ENCODE measurements at regions not wholly inside any gene's neighbourhood (a gene's known extent, or its start where the extent isn't known, plus 50 kb on each side); places are given as distances from the start of the nearest gene placed in this dataset.
"Not testable (repeated sequence)": the region's sequence is repeated elsewhere in the genome, so short reads cannot be mapped to it uniquely, and the experiment has no call there.

DNA sequence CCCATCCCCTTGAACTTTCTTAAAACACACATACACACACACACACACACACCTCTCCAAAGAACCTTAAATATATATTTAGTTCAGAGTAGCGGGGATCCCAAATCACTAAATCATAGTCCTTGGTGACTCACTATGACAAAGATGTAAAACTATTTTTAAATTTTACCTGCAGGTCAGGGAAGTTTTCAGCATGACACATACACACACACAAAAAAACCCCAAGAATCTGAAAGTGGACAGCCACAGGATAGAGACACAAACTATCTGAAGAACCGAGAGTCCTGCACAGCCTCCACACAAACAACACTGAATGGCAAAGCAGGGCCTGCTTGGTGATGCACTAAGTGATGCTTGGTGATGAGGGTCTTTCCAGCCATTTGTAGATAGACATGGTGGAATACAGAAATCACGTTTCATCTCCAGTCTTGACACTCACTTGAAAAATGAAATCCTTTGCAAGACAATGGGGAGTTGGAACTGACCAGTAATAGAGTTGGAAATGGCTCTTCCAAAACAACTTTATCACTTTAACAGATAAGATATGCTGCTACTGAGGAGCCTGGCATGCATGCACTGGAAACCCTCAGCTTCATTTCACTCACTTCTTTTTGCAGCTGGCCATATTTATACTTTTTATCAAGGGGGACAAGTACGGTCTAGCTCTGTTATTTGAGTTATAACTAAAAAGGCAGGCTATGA, 307.3 kb downstream of the RAPGEF2 start:
- no peak for DNase-seq (ENCODE audit: low read depth)

DNA sequence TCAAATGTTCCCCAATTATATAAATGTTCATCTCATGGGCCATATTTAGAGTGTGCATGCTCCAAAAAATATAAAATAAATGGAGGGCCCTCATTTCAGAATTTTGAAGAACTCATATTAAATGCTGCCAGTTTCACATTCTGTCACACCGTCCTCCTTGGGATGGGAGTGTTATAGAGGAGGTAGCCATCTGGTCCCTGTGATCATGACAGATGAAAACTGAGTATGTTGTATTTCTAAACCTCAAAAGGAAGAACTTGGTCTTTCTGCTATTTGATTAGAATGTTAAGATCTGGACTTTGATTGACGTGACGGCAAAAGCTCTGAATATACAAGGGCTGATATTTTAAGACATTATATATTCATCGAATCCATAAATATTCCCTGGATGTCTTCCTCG, 308.0 kb downstream of the RAPGEF2 start:
- no peak for DNase-seq (ENCODE audit: low read depth)

DNA sequence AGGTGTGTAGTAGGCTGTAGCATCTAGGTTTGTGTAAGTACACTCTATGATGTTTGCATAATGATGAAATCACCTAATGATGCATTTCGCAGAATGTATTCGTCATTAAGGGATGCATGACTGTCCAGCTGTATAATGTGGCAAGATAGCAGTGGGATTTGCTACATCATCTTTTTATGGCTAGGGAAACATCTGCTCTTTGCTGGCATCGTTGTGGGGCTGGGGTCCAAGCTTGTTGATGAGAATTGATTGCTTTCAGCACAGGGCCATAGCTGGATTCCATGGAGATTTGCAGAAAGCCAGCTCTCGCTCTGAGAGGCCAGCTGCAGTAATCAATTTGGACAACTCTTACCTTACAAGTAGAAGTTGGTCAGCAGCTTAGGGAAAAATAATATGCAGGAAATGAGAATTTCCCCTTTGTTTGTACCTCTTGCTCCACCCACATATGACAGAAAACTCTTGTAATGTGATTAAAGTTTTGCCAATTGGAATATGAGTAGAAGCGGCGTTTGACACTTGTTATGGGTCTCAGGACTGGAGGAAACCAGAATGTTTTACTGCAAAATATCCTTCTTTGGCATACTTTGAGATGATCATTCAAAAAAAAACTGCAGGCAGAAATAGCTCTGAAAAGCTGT, 310.5 kb downstream of the RAPGEF2 start:
- no peak for DNase-seq (ENCODE audit: low read depth)

DNA sequence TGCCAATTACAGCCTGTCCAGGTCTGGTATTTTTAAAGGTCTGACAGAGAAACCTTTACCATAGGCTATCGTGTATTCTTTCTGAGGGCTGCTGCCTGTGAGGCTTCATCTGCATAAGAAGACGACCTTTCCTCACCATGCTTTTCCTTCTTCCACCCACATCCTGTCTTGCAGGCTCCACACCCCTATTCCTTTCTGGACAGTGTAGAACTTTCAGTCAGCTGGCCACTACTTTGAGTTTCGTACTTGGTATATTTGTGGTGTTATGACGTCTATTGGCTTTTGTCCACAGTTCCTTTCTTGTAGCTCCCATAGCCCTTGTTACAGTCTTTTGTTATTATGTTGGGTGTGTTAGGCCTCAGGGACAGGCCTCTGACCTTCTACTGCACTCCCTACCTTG, 311.4 kb downstream of the RAPGEF2 start:
- DNase-seq (ENCODE audit: low read depth) = no peak

DNA sequence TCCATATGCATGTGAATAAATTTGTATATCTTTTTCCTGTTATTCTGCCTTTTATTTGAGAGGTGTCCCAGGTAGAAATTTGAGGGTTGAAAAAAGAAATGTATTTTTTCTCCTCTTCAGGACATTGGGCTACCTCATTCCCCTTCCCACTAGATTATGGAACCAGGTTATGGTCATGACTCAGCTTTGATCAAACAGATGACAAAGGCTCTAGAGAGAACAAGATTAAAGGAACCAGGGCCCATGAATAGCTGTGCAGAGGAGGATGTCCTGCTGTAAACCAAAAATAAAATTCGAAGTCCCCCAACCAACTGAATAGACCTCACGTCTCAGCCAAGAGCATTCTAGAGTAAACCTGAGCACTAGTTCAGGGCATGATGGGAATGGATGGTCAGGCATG, 313.2 kb downstream of the RAPGEF2 start:
- no peak for DNase-seq (ENCODE audit: low read depth)

DNA sequence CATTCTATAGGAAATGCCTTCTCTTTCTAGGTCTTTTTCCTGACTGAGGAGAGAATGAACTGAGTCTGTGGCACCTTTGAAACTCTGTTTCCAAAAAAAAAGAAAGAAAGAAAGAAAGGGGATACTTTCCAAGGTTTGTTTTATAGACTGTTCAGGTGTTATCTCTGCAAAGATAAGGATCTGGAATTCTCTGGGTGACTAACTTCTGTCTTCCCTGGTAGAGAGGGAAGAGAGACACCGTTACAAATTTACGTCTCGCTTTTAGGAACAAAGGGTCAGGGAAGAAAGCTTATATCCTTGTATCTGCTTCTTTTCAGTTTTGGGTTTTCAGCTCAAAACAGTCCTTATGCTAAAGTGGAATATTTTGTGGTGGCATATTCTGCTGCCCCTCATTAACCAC, 314.1 kb downstream of the RAPGEF2 start:
- no peak for DNase-seq (ENCODE audit: low read depth)

DNA sequence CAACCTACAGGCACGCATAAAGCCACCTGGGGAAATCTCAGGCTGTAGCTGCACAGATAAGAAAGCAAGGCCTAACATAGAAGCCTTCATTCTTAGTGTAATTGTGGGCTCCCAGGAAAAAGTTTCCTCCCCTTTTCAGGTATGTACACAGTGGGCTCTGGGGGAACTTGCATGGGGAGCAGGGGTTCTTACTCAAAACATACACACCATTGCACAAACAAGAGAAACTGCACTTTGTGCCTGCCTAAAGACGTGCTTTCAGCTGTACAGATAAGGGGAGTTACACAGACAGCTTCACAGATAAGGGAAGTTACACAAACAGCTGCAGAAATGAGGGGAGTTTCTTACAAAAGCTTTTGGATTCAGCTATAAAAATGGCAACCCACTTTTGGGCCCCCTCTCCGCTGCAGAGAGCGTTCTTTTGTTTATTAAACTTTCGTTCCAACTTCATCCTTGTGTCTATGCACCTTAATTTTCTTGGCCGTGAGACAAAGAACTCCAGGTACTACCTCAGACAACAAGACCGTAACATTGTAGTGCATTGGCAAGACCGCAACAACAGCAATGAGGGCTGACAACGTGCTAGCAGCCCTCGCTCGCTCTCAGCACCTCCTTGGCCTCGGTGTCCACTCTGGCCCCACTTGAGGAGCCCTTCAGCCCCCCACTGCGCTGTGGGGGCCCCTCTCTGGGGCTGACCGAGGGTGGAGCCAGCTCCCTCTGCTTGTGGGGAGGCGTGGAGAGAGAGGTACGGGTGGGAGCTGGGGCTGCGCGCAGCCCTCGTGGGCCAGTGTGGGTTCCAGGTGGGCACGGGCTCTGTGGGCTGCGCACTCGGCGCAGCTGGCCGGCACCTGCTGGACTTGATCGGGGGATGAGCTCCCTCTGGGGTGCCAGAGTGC, 317.5 kb downstream of the RAPGEF2 start:
- DNase-seq (ENCODE audit: low read depth) = no peak

DNA sequence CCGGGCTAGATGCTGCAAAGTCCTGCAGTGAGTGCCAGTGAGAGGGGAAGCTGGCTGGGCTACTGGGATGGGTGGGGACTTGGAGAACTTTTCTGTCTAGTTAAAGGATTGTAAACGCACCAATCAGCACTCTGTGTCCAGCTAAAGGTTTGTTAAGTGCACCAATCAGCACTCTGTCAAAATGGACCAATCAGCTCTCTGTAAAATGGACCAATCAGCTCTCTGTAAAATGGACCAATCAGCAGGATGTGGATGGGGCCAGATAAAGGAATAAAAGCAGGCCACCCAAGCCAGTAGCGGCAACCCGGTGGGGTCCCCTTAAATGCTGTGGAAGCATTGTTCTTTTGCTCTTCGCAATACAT, 318.2 kb downstream of the RAPGEF2 start:
- not testable (repeated sequence) for DNase-seq (ENCODE audit: low read depth)

DNA sequence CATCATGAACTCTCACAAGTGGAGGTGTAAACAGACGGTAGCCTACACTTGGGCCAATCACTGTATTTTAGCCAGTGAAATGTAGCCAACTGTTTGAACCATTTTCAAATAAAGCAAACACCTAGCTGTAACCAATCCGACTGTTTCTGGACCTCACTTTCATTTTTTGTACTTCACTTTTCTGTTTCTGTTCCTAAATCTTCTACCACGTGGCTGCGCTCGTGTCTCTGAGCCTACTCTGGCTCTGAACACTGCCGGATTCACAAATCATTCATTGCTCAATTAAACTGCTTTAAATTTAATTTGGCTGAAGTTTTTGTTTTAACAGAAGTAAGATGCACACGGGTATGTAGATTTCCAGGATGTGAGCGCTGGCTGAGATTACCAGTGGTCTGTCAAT, 319.1 kb downstream of the RAPGEF2 start:
- DNase-seq (ENCODE audit: low read depth) = no peak

DNA sequence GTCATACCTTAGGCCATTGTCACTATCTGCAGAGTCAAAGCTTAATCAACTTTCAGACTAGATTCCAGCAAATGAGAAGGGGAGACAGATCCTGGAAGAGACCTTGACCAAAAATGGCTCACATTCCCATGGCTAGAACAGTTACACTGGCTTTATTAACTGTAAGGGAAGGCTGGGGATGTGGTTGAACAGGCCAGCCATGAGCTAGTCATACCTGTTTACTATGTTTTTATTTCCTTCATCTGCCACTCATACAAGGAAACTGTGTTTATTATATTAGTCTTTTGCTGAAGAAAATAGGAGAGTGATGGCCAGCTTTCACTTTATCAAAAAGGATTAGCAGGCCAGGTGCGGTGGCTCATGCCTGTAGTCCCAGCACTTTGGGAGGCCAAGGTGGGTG, 319.7 kb downstream of the RAPGEF2 start:
- no peak for DNase-seq (ENCODE audit: low read depth)

DNA sequence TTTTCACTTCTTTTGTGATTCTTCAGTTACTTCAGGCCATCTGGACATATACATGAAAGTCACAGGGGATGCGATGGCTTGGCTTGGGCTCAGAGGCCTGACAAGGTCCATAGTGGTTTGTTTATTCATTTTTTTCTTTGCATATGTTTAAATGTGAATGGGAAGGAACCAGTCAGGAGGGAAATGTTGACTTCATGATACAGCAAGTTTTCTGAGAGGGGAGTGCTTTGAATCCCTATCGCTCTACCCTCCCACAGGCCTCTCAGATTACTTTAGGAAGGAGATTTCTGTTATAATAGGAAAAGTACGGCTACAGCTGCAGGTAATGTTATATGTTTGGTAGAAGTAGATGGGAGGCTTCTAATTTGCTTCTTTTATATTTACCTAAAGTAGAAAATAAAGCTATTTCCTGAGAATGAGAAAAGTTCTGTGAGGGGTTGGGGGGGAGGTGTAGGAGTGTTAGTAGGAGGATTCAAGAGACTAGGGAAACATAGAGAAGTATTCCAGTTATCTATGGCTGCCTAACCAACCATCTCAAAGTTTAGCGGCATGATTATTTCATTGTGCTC, 322.9 kb downstream of the RAPGEF2 start:
- no peak for DNase-seq (ENCODE audit: low read depth)

DNA sequence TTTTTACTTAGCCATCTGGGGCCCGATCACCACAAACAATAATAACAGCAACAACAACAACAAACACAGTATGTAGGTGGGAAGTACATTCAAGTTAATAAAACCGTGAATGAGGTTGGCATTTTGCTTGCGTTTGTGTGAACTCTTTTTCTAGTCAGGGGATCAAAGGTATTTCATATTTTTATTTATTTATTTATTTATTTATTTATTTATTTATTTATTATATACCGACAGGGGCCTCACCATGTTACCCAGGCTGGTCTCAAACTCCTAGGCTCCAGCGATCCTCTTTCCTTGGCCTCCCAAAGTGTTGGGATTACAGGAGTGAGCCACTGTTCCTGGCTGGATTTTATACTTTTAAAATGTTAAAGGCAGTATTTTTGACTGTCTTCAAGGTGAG, 325.4 kb downstream of the RAPGEF2 start:
- no peak for DNase-seq (ENCODE audit: low read depth)

DNA sequence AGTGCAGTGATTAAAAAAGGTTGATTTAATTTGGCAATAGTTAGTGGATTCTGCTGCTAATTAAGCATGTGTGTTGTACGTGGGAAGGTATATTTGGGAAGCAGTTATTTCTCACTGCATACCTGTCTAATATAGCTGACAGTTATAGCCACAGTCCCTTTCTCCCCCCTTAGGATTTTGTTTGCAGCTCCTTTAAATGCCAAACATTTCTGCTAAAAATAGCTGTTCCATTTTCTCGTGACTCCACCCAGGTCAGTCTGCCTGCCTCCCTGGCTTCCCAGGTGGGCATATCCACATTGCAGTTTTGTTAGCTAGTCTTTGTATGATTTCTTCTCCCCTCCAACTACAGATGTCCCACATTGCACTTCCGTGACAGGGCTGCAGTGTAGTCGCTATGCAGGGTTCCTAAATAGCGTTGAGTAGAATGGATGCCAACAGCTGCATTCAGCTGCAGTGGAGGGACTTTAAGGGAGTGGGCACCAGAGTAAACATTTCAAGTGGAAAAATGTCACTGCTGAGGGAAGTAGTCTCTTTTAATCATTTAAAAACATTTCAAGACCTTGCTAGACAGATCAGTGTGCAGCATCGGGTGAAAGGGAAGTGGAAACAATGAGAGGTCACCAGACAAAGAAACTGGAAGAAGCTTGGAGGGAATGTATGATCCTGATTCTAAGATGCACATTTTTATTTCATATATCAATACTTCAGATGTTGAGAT, 326.3 kb downstream of the RAPGEF2 start:
- DNase-seq (ENCODE audit: low read depth) = no peak

DNA sequence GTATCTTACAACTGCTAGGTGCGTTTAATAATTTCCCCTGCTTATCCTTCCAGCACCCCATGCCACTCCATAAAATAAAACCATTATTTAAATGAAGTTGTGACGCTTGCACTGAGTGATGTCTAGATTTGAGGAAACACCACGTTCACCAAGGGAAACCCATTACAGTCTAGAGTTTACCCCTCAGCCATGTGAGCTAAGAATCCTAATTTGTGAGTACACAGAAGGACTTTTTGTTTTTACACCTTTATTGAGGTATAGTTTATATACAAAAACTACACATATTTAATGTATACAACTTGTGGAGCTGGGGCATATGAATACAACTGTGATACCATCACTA, 326.8 kb downstream of the RAPGEF2 start:
- DNase-seq (ENCODE audit: low read depth) = no peak

DNA sequence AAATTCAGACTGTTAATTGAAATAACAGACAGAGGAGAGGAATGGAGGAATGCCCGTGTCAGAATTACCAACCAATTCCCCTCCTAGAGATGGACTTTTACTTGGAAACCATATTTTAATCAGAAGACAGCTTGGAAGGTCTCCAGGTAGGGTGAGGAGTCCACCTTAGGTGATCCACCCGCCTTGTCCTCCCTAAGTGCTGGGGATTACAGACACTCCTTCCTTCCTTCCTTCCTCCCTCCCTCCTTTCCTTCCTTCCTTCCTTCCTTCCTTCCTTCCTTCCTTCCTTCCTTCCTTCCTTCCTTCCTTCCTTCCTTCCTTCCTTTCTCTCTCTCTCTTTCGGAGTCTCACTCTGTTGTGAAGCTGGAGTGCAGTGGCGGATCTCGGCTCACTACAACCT, 328.0 kb downstream of the RAPGEF2 start:
- no peak for DNase-seq (ENCODE audit: low read depth)

DNA sequence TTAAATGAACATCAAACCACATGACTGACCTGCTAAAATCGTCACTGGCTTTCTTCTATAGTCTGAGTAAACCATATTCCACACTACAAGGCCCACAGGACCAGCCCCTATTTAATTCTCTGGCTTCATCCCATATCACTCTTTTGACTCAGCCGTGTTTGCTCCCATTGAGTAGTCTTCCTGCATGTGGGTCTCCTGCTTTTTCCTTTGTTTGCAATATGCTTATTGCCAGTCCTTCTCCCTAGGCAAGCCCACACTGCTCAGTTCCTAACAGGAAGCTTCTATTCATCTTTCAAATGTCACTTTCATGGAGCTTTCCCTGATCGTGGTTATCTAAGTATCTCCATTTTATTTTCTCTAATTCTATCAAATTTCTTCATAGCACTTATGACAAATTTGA, 329.6 kb downstream of the RAPGEF2 start:
- DNase-seq (ENCODE audit: low read depth) = no peak

DNA sequence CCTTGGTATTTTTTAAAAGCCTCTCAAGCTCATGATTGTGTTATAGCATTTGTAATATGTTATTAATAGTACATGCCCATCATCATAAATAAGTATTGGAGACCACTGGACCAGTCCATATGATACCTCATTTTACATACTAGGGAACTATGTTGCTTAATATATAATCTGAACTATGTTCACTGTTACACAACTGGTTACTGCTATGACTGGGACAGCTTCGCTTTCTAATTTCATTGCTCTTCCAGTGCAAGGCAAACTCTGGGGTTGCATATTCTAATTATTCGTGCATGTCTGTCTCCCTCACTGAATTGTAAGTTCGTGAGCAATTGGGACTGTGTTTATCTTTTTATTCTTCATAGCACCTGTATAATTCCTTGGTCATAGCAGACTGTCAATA, 330.5 kb downstream of the RAPGEF2 start:
- DNase-seq (ENCODE audit: low read depth) = no peak

DNA sequence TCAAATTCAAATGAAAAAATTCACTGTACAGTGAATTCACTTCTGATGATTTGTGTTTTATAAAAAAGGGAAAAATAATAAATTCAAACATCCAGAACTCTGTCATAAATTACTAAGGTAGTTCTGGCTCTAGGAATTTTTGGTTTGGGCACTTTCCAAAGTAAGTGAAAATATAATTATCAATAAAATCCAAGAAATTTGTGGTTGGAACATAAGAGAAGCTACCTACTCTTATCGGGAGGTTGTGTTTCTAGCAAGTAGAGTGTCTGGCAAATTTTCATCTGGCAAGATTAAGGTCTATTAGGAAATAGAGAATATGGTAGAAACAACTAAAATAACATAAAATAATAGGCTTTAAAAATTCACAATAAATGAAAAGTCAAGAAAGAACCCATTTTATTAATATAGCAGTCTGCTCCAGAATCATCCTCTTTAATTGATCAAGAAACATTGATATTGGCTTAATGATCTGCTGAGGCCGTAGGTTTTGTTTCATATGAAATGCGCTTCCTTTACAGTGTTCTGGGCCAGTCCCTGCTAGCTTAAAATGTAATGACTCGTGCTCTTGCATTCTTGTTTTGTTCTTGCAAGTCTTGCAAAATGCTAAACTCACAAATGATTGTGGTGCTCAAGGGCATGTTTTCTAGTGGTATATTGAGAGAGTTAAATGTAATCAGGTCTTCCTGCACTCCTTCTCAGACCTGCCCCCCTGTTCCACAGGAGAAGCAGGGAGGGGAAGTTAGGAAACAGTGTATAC, 331.4 kb downstream of the RAPGEF2 start:
- peak; percentile 37 for DNase-seq (ENCODE audit: low read depth)

DNA sequence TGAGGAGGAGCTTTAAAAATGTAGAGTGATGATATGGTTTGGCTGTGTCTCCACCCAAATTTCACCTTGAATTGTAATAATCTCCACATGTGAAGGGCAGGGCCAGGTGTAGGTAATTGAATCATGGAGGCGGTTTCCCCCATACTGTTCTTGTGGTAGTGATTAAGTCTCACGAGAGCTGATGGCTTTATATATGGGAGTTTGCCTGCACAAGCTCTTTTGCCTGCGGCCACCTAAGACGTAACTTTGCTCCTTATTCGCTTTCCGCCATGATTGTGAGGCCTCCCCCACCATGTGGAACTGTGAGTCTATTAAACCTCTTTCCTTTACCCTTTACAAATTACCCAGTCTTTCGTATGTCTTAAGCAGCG, 332.0 kb downstream of the RAPGEF2 start:
- DNase-seq (ENCODE audit: low read depth) = no peak

DNA sequence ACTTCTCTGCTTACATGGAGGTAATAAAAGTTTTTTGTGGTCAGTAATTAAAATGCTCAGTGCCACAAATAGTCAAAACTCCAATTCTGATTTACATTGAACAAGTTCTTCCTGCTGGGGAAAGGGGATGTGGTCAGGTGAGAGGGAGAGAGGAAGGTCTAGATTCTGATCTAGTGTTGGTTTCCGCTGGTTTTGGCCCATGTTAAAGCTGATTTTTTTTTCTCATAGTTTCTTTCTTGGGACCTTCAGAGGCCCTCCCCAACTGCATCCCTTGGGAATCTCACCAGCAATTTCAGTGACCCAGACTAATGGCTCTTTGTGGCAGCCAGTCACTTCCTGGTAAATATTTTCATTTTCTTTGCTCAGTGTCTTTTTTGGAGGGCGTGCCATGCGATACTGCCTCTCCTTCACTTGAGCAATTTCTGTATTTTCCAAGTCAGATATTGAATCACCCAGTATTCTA, 332.7 kb downstream of the RAPGEF2 start:
- no peak for DNase-seq (ENCODE audit: low read depth)

DNA sequence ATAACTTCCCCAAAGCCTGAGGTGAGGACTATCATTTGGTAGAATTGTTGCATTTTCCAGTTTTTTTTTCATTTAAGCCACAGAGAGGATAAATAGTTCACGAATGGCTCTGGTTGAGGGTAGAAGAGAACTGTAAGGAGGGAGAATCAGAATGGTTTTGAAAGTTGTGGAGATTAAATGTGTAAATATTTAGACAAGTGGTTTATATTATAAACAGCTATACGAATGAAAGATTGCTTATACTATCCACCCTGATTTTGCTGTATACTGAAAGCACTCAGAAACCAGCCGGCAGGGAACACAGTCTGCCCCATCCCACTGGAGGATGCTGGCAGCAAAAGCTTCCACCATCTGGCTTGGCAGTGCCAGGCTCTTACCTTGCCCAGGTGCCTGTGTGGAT, 341.1 kb downstream of the RAPGEF2 start:
- DNase-seq (ENCODE audit: low read depth) = no peak

DNA sequence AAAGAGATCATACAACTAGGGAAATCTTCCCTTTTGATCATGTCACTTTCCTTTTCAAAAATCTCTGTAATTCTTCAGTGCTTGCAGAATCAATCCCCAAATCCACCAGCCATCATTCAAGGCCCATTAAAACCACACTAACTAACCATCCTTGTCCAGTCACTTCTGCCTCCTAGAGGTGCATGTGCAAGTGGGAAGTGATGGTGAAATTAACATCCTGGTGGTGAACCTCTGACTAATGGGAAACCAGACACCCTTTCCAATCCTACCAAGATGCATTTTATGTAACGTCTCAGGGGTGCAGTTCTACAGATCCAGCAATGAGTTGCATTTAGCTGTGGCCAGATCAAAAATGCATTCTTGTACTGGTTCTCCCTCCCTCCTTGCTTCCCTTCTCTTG, 341.8 kb downstream of the RAPGEF2 start:
- no peak for DNase-seq (ENCODE audit: low read depth)
